ENCODE measurements at regions not wholly inside any gene's neighbourhood (a gene's known extent, or its start where the extent isn't known, plus 50 kb on each side); places are given as distances from the start of the nearest gene placed in this dataset.

DNA sequence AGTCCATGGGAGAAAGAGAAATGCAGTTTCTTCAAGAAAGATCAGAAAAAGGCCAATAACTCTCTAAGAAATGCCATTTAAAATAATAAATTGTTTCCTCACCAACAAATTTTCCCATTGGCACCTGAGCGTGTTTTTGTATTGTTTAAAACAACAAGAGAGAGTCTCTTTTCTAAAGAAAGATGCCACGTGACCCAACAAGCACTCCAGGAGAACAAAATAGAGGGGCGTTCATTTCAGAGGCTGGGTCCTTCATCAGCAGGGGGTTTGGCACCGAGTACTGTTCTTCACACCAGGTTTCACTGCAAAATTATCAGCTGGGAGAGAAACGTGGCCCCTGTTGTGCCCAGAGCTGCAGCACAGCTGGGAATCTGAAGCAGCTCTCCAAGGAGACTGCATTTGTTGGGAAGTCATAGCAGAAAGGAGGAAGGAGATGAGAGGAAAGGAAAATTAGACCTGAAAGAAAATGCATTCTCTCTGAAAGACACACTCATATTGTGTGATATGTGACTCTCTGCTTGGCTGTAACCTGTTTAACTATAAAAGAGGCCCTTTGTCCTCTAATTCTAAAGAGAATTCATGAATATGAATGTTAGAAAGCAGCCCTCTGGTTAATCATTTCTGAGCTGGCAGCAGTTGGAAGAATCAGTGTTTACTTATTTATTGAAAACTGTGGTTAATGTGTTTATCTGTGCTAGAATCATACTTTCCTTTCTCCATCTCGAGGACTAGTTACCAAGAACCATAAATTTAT, 205.3 kb upstream of the CDH20 start:
- DNase-seq (no peak), ATAC-seq (replicated peaks in 1 of 2) (no peak)
- Mint-ChIP-seq H3K27ac (no peak overlapping the region), H3K4me3 (no peak overlapping the region), H3K27me3 (ENCODE audit: low read depth) (no peaks in the 10 kb centered on the region), H3K9me3 (peaks cover 5 to 7% of the 10 kb centered on the region in 2 donors), H3K4me1 (ENCODE audit: low read depth) (no peaks in the 10 kb centered on the region), H3K36me3 (ENCODE audit: insufficient read depth in 2 of 2) (no peaks in the 10 kb centered on the region)

DNA sequence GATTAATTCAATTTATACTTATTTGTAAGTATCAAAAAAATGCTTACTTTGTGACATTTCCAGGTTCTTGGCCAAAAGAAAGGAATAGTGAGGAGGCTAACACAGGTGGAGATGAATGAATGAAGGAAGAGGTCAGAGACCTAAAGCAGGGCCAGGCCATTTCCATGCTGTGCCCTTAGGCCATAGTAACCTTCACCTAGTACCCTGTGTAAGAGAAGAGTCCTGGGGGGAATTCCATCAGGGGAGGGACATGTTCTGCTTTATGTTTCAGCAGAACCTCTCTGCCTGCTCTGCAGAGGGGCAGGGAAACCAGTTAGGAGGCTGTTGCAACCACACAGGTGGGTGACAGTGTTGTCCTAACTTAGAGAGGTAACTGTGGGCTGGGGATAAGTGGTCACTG, 204.2 kb upstream of the CDH20 start:
- H3K27ac Mint-ChIP-seq, result no peak overlapping the region
- ATAC-seq (replicated peaks in 1 of 2) (no peak), DNase-seq (no peak)
- no peaks in the 10 kb centered on the region for H3K27me3 Mint-ChIP-seq (ENCODE audit: low read depth)
- no peak overlapping the region for H3K4me3 Mint-ChIP-seq
- peaks cover 5 to 7% of the 10 kb centered on the region in 2 donors for H3K9me3 Mint-ChIP-seq
- H3K4me1 Mint-ChIP-seq (ENCODE audit: low read depth), result no peaks in the 10 kb centered on the region
- H3K36me3 Mint-ChIP-seq (ENCODE audit: insufficient read depth in 2 of 2), result no peaks in the 10 kb centered on the region

DNA sequence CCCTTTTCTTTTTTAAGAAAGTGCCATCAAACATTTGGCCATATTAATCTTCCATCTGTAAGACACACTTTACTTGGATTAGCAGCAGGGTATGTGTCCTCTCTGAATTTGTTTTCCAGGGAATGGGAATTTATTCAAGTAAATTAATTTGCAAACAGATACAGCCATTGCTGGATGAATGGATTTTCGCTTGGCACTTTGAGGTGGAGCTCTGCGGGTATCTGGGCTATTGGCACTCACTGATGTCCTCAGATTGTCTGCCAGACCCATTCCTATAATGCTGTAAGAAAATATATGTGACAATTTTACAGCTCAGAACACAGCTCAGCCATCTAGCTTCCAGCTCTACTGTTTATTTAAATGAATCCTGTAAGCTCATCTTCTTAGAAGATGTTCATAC, 201.2 kb upstream of the CDH20 start:
- H3K4me1 Mint-ChIP-seq (ENCODE audit: low read depth), result no peaks in the 10 kb centered on the region
- ATAC-seq (replicated peaks in 1 of 2) (no peak), DNase-seq (no peak)
- no peaks in the 10 kb centered on the region for H3K36me3 Mint-ChIP-seq (ENCODE audit: insufficient read depth in 2 of 2)
- no peak overlapping the region for H3K4me3 Mint-ChIP-seq
- H3K27ac Mint-ChIP-seq, result no peak overlapping the region
- peaks cover 3 to 5% of the 10 kb centered on the region in 2 donors for H3K9me3 Mint-ChIP-seq
- no peaks in the 10 kb centered on the region for H3K27me3 Mint-ChIP-seq (ENCODE audit: low read depth)

DNA sequence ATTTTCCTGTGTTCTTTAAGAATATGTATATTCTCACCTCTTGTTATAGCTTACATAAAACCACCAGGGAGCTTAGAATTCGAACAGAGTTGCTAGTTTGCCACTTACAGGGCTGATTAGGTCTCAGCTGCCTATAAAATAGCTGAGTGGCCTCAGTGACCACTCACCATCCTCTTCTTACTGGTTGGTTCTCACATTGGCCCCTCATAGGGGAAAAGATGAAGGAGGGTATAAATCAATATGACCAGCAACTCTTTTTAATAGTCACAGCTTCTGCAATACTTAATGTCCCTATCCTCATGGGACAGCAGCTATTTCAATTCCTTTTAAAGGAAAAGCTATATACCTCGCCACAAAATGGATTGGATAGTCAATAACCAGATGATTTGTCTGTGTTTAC, 199.4 kb upstream of the CDH20 start:
- Mint-ChIP-seq H3K4me1 (ENCODE audit: low read depth) (no peaks in the 10 kb centered on the region), H3K36me3 (ENCODE audit: insufficient read depth in 2 of 2) (no peaks in the 10 kb centered on the region), H3K9me3 (peaks cover 3 to 5% of the 10 kb centered on the region in 2 donors), H3K27ac (no peak overlapping the region), H3K27me3 (ENCODE audit: low read depth) (no peaks in the 10 kb centered on the region), H3K4me3 (no peak overlapping the region)
- DNase-seq (no peak), ATAC-seq (replicated peaks in 1 of 2) (no peak)

DNA sequence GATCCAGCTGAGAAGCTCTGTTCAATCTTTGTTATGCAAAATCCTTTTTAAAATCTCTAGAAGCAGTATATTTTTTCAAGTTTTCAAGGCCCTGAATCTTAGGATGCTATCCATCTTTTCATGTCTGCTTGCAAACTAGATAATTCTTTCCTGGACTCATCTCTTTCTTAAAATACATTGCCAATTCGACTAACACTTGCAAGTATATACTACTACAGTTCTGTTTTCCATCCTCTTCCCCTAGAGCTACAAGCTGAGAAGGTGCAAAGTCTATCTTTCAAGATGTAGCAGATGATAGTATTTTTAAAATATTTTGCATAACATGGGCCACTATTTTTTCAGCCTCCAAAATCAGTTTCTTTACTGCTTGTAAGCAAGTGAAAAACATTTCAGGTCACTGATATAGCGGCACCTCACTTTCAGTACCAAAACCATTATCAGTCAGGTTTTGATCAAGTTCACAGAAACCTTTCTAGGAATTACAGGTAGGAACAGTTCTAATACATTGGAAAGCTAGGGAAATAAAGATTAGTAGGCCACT, 196.4 kb upstream of the CDH20 start:
- Mint-ChIP-seq H3K36me3 (ENCODE audit: insufficient read depth in 2 of 2) (no peaks in the 10 kb centered on the region), H3K9me3 (peaks cover 0 to 3% of the 10 kb centered on the region in 2 donors), H3K4me3 (no peak overlapping the region), H3K4me1 (ENCODE audit: low read depth) (no peaks in the 10 kb centered on the region), H3K27ac (no peak overlapping the region), H3K27me3 (ENCODE audit: low read depth) (no peaks in the 10 kb centered on the region)
- DNase-seq (no peak), ATAC-seq (replicated peaks in 1 of 2) (no peak)

DNA sequence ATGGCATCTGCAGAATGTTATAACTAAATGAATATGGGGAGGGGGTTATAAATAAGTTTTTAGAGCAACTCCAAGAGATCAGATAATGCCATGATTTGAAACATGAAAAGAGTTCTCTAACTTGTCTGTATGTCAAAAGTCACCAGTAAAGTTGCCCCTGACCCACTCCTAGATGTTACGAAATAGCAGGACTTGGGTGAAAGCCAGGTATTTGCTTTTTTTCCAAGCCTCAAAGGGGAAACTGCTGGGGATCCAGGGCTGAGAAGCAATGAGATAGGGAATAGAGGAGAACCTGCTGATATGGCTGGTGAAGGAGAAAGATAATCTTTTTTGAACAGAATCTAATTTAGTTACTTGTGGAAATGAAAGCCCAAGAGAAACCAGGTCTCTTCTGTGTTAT, 191.5 kb upstream of the CDH20 start:
- ATAC-seq (replicated peaks in 1 of 2), result no peak
- no peak for DNase-seq
- no peak overlapping the region for H3K4me3 Mint-ChIP-seq
- no peaks in the 10 kb centered on the region for H3K4me1 Mint-ChIP-seq (ENCODE audit: low read depth)
- peaks cover 2 to 7% of the 10 kb centered on the region in 2 donors for H3K9me3 Mint-ChIP-seq
- H3K36me3 Mint-ChIP-seq (ENCODE audit: insufficient read depth in 2 of 2), result no peaks in the 10 kb centered on the region
- H3K27ac Mint-ChIP-seq, result no peak overlapping the region
- H3K27me3 Mint-ChIP-seq (ENCODE audit: low read depth), result no peaks in the 10 kb centered on the region

DNA sequence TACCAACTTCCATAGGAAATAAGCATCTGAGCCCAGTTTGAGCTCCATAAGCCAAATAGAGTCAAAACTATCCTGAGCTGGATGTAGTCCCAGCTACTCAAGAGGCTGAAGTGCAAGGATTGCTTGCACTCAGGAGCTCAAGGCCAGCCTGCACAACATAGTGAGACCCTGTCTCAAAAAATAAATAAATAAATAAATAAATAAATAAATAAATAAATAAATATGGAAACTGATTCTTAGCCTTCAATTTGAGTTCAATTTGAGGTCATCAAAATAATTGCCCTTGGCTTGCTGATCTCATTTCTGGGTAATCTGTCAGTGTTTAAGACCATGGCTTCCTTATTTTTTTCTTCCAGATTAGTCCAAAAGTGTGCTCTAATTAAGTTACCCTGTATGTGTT, 184.9 kb upstream of the CDH20 start:
- Mint-ChIP-seq H3K9me3 (peaks cover 5 to 6% of the 10 kb centered on the region in 2 donors), H3K27me3 (ENCODE audit: low read depth) (no peaks in the 10 kb centered on the region), H3K27ac (no peak overlapping the region), H3K36me3 (ENCODE audit: insufficient read depth in 2 of 2) (no peaks in the 10 kb centered on the region), H3K4me3 (no peak overlapping the region), H3K4me1 (ENCODE audit: low read depth) (no peaks in the 10 kb centered on the region)
- ATAC-seq (replicated peaks in 1 of 2), result no peak
- DNase-seq, result no peak

DNA sequence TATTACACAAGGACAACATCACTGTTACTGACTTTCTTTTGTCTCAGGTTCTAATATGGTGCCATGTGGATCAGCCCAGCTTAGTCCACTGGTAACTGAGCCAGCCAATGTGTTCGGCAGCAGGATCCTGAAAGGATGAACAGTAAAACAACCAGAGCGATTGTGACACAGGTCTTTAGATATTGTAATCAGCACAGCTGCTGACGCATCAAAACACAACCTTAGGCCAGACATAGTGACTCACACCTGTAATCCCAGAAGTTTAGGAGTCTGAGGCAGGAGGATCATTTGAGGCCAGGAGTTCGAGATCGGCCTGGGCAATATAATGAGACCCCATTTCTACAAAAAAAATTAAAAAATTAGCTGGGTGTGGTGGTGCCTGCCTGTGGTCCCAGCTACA, 183.4 kb upstream of the CDH20 start:
- H3K27me3 Mint-ChIP-seq (ENCODE audit: low read depth), result no peaks in the 10 kb centered on the region
- DNase-seq (no peak), ATAC-seq (replicated peaks in 1 of 2) (no peak)
- H3K4me1 Mint-ChIP-seq (ENCODE audit: low read depth), result no peaks in the 10 kb centered on the region
- H3K27ac Mint-ChIP-seq, result no peak overlapping the region
- no peak overlapping the region for H3K4me3 Mint-ChIP-seq
- peaks cover 5 to 6% of the 10 kb centered on the region in 2 donors for H3K9me3 Mint-ChIP-seq
- no peaks in the 10 kb centered on the region for H3K36me3 Mint-ChIP-seq (ENCODE audit: insufficient read depth in 2 of 2)

DNA sequence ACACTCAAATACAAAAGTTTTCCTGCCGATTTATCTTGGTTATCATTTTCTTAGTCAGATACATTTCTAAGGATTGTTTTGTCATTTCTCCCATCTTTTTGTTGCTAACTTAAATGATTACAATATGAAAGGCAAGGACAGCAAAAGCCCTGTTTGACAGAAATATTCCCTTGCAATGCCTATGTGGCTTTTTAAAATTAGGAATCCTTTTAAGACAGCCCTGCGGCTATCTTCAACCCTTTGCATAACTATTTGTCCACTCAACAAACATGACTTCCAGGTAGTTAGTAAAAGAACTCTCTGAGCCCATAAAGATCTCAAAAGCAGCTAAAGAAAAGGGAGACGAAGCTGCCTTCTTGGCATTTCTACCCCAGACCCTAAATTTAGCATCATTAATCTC, 179.7 kb upstream of the CDH20 start:
- Mint-ChIP-seq H3K27ac (no peak overlapping the region), H3K27me3 (ENCODE audit: low read depth) (no peaks in the 10 kb centered on the region), H3K4me3 (no peak overlapping the region), H3K4me1 (ENCODE audit: low read depth) (no peaks in the 10 kb centered on the region), H3K9me3 (peaks cover 3 to 6% of the 10 kb centered on the region in 2 donors), H3K36me3 (ENCODE audit: insufficient read depth in 2 of 2) (no peaks in the 10 kb centered on the region)
- ATAC-seq (replicated peaks in 1 of 2) (no peak), DNase-seq (no peak)

DNA sequence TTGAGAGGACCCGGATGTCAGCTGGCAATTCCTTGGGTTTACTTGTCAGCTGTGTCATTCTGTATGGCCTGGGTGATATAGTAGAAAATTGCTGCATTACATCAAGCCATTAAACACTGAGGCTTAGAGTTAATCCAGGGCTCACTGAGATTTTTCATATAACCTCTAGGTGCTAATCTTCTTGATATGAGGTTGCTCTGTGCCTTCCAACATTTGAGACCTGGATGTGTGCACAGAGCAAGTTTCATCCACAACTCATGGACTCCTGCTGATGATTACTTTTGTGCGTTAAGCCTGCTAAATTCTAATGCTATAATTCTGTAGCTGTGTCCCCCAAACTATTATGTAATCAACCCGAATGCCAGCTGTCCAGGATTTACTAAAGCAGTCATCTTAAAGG, 178.4 kb upstream of the CDH20 start:
- Mint-ChIP-seq H3K9me3 (peaks cover 3 to 6% of the 10 kb centered on the region in 2 donors), H3K4me3 (no peak overlapping the region), H3K36me3 (ENCODE audit: insufficient read depth in 2 of 2) (no peaks in the 10 kb centered on the region), H3K27me3 (ENCODE audit: low read depth) (no peaks in the 10 kb centered on the region), H3K27ac (no peak overlapping the region), H3K4me1 (ENCODE audit: low read depth) (no peaks in the 10 kb centered on the region)
- DNase-seq (no peak), ATAC-seq (replicated peaks in 1 of 2) (no peak)

DNA sequence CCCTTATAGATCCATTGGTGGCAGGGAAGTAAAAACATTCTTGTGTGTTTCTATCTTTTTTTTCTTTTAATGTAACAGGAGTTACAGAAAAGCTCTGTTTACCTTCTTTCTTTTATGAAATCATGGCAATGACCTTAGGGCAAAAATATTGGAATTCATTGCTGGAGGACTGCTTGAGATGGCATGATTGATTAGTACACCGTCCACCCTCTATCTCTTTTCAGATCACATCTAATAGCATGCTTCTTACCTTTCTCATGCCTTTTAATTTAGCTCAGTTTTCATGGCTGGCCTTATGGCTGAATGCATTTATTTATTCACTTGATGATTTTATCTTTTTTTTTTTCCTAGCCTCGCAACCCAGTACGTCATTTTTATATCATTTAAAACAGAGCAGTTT, 177.6 kb upstream of the CDH20 start:
- DNase-seq (no peak), ATAC-seq (replicated peaks in 1 of 2) (no peak)
- Mint-ChIP-seq H3K9me3 (peaks cover 3 to 6% of the 10 kb centered on the region in 2 donors), H3K27ac (no peak overlapping the region), H3K36me3 (ENCODE audit: insufficient read depth in 2 of 2) (no peaks in the 10 kb centered on the region), H3K27me3 (ENCODE audit: low read depth) (no peaks in the 10 kb centered on the region), H3K4me1 (ENCODE audit: low read depth) (no peaks in the 10 kb centered on the region), H3K4me3 (no peak overlapping the region)

DNA sequence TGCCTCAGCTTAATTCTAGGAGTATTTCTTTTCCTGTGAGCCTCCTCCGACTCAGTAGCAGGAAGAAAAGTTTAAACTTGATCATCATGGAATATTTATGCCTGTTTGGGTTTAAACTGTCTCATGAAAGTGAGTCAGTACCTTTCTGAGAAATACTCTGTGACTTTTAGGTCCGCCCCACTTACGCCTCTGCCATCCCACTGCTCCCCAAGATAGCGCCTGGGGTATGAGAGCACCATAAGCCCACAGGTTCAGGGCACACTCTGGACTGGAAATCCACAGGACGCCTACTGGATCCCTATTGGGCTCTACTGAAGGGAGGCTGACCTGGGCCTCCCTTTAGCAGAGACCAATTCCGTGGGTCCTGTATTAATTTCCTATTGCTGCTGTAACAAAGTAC, 175.8 kb upstream of the CDH20 start:
- Mint-ChIP-seq H3K27me3 (ENCODE audit: low read depth) (no peaks in the 10 kb centered on the region), H3K36me3 (ENCODE audit: insufficient read depth in 2 of 2) (no peaks in the 10 kb centered on the region), H3K27ac (no peak overlapping the region), H3K4me1 (ENCODE audit: low read depth) (no peaks in the 10 kb centered on the region), H3K9me3 (peaks cover 0 to 6% of the 10 kb centered on the region in 2 donors), H3K4me3 (no peak overlapping the region)
- DNase-seq (no peak), ATAC-seq (replicated peaks in 1 of 2) (no peak)

DNA sequence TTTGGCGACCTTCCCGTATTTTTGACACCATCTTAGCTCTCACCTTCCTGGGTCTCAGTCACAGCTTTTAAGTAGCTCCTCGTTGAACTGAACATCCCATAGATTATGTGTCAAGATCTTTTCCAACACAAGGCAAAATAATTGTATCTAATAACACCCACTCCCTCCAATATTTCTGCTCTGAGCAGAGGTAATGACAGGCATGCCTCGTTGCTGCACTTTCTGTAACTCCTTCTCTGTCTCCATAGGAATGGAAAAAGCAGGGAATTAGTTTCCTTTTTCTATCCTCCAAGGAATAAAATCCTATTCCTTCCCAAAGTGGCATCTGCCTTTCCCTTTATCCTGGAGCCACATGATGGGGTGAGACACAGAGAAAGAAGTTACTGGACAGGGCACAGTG, 174.0 kb upstream of the CDH20 start:
- no peak overlapping the region for H3K27ac Mint-ChIP-seq
- no peaks in the 10 kb centered on the region for H3K27me3 Mint-ChIP-seq (ENCODE audit: low read depth)
- no peak overlapping the region for H3K4me3 Mint-ChIP-seq
- H3K9me3 Mint-ChIP-seq, result peaks cover 0 to 8% of the 10 kb centered on the region in 2 donors
- DNase-seq (no peak), ATAC-seq (replicated peaks in 1 of 2) (no peak)
- H3K4me1 Mint-ChIP-seq (ENCODE audit: low read depth), result no peaks in the 10 kb centered on the region
- no peaks in the 10 kb centered on the region for H3K36me3 Mint-ChIP-seq (ENCODE audit: insufficient read depth in 2 of 2)

DNA sequence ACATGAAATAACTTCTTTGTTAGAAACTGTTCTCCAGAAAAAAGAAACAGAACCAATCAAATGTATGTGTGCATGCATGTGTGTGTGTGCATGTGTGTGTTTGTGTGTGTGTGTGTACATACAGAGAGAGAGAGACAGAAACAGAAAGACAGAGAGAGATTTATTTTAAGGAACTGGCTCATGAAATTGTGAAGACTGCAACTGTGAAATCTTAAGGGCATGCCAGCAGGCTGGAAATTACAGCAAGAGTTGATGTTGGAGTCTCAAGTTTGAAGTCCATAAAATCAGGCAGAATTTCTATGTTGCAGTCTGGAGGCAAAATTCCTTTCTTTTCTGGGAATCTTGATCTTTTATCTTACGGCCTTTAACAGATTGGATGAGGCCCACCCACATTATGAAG, 168.9 kb upstream of the CDH20 start:
- H3K36me3 Mint-ChIP-seq (ENCODE audit: insufficient read depth in 2 of 2), result no peaks in the 10 kb centered on the region
- H3K27me3 Mint-ChIP-seq (ENCODE audit: low read depth), result no peaks in the 10 kb centered on the region
- DNase-seq, result no peak
- H3K9me3 Mint-ChIP-seq, result peaks cover 2 to 3% of the 10 kb centered on the region in 2 donors
- no peak overlapping the region for H3K27ac Mint-ChIP-seq
- H3K4me3 Mint-ChIP-seq, result no peak overlapping the region
- H3K4me1 Mint-ChIP-seq (ENCODE audit: low read depth), result no peaks in the 10 kb centered on the region
- no peak for ATAC-seq (replicated peaks in 1 of 2)

Data from activated T-cell treated with anti-CD3 and anti-CD28 coated beads, Interleukin-2, amount 50 U/mL, for 72 hours (primary cell).